Left lung (tissue), 4 donors: ENCODE measurements at regions not wholly inside any gene's neighbourhood (a gene's known extent, or its start where the extent isn't known, plus 50 kb on each side); places are given as distances from the start of the nearest gene placed in this dataset.

ENCODE experiments used
- ATAC-seq: fragments of 200-7000 bp; cut with Tn5 transposase; one replicate; pipeline ENCODE4 v1.9.1; 2020; ENCODE audit warnings: moderate library complexity
- DNase-seq, 4 donors: peaks; one replicate each; pipeline ENCODE4 v3.0.0-alpha.2; 2013 to 2020
- H3K27ac ChIP-seq, 2 donors: fragments of 200-600 bp; sonication (generic) in 1 of 2; one replicate each; pipeline versions ENCODE4 v1.5.0 to v1.8.0; 2020 to 2021
- H3K27me3 ChIP-seq, 2 donors: fragments of 200-600 bp; sonication (generic) in 1 of 2; one replicate each; pipeline versions ENCODE4 v1.5.0 to v1.8.0; 2020 to 2021
- H3K36me3 ChIP-seq, 2 donors: fragments of 200-600 bp; sonication (generic) in 1 of 2; one replicate each; pipeline versions ENCODE4 v1.5.0 to v1.8.0; 2020 to 2021
- H3K4me1 ChIP-seq, 2 donors: fragments of 200-600 bp; one replicate each; pipeline ENCODE4 v1.8.0; 2021
- H3K4me3 ChIP-seq, 2 donors: fragments of 200-600 bp; sonication (generic) in 1 of 2; one replicate each; pipeline versions ENCODE4 v1.5.0 to v1.8.0; 2020 to 2021; ENCODE audit warnings: mild to moderate bottlenecking in 1 of 2
- H3K9me3 ChIP-seq, 2 donors: fragments of 200-600 bp; sonication (generic) in 1 of 2; one replicate each; pipeline versions ENCODE4 v1.5.0 to v1.8.0; 2020 to 2021
- CTCF ChIP-seq, 2 donors: fragments of 200-600 bp; sonication (generic) in 1 of 2; IDR thresholded peaks; one replicate each; pipeline versions ENCODE4 v1.5.0 to v1.8.0; 2021; ENCODE audit warnings: antibody characterized with exemption in 2 of 2
- intact Hi-C, 2 donors: fragments of 100-400 bp; cut with DNase I; formaldehyde crosslinking; loops; one replicate each; pipeline versions ENCODE4 v1.11.2 to v1.14.2; 2022
- donor health status: DM: no; HTN: yes; CAD: no.
- donor health status: DM: no; HTN: no; CAD: no.

- Histone ChIP-seq H3K9me3 (no peaks in the 10 kb centered on the region), H3K4me3 (no peak overlapping the region), H3K36me3 (no peaks in the 10 kb centered on the region), H3K27me3 (no peaks in the 10 kb centered on the region), H3K27ac (no peak overlapping the region), H3K4me1 (no peaks in the 10 kb centered on the region)
- DNase-seq (no peak), ATAC-seq (no peak)
- intact Hi-C loops = no loop called here
- no peak for TF ChIP-seq CTCF (IDR thresholded peaks at IDR 0.05)
Measured at GRCh38 chrX:97938706-97939105, 1055.0 kb downstream of the RPA4 start.

- TF ChIP-seq CTCF (IDR thresholded peaks at IDR 0.05) = no peak
- intact Hi-C loops = no loop called here
Measured at GRCh38 chrX:97968376-97969163, 1084.9 kb downstream of the RPA4 start.

GRCh38 chrX:97984641-97985040 lies 1100.9 kb downstream of the RPA4 start:
- H3K9me3 ChIP-seq = no peaks in the 10 kb centered on the region
- no peaks in the 10 kb centered on the region for H3K36me3 ChIP-seq
- no peak overlapping the region for H3K27ac ChIP-seq
- DNase-seq (no peak), ATAC-seq (no peak)
- TF ChIP-seq CTCF (IDR thresholded peaks at IDR 0.05) = no peak
- no peaks in the 10 kb centered on the region for H3K27me3 ChIP-seq
- no peaks in the 10 kb centered on the region for H3K4me1 ChIP-seq
- no peak overlapping the region for H3K4me3 ChIP-seq
- intact Hi-C loops = no loop called here

More at GRCh38 chrX:97968376-97969163, 1084.9 kb downstream of the RPA4 start:
- no peaks in the 10 kb centered on the region for H3K9me3 ChIP-seq
- H3K4me1 ChIP-seq = no peaks in the 10 kb centered on the region
- H3K27me3 ChIP-seq = no peaks in the 10 kb centered on the region
- DNase-seq (no peak), ATAC-seq (no peak)
- no peak overlapping the region for H3K4me3 ChIP-seq
- no peak overlapping the region for H3K27ac ChIP-seq
- no peaks in the 10 kb centered on the region for H3K36me3 ChIP-seq

GRCh38 chrX:97985096-97985495 lies 1101.4 kb downstream of the RPA4 start:
- ATAC-seq (no peak), DNase-seq (no peak)
- Histone ChIP-seq H3K4me3 (no peak overlapping the region), H3K4me1 (no peaks in the 10 kb centered on the region), H3K27me3 (no peaks in the 10 kb centered on the region), H3K27ac (no peak overlapping the region), H3K36me3 (no peaks in the 10 kb centered on the region), H3K9me3 (no peaks in the 10 kb centered on the region)
- intact Hi-C loops = no loop called here
- no peak for TF ChIP-seq CTCF (IDR thresholded peaks at IDR 0.05)

- no peak overlapping the region for H3K4me3 ChIP-seq
- H3K4me1 ChIP-seq = no peaks in the 10 kb centered on the region
- no peaks in the 10 kb centered on the region for H3K27me3 ChIP-seq
- H3K27ac ChIP-seq = no peak overlapping the region
- H3K9me3 ChIP-seq = peaks cover 0 to 3% of the 10 kb centered on the region in 2 donors
- TF ChIP-seq CTCF (IDR thresholded peaks at IDR 0.05) = no peak
- ATAC-seq = no peak
- H3K36me3 ChIP-seq = no peaks in the 10 kb centered on the region
- intact Hi-C loops = no loop called here
- no peak for DNase-seq
Measured at GRCh38 chrX:97987979-97988378, 1104.3 kb downstream of the RPA4 start.
